ENCODE measurements at regions not wholly inside any gene's neighbourhood (a gene's known extent, or its start where the extent isn't known, plus 50 kb on each side); places are given as distances from the start of the nearest gene placed in this dataset.
A peak's percentile ranks its signal among the peaks of the same experiment; 100 is the strongest.
"Not testable (repeated sequence)": the region's sequence is repeated elsewhere in the genome, so short reads cannot be mapped to it uniquely, and the experiment has no call there.

DNA sequence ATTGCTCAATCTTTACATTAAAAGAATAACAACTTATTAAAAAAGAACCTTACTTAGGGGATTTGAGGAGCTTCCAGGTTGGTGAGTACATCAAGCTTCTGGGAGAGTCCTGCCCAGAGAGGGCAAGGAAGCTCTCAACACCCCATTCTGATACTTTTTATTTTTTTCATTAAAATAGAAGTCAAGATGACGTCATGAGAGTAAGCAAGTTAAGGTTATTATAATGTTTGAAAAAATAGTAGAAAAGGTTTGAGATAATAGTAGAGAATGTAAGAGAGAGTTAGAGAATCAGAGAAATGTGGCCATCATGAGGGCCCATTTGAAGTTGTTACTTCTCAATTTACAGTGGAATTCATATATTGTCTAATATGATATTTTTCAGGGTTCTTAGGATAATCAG is 221.0 kb upstream of the SLC16A7 start:
- DNase-seq (ENCODE audit: low read depth): no peak
- no peak overlapping the region for H3K4me3 ChIP-seq (ENCODE audit: low read depth, low read length)
- TF ChIP-seq, protein P1, sequence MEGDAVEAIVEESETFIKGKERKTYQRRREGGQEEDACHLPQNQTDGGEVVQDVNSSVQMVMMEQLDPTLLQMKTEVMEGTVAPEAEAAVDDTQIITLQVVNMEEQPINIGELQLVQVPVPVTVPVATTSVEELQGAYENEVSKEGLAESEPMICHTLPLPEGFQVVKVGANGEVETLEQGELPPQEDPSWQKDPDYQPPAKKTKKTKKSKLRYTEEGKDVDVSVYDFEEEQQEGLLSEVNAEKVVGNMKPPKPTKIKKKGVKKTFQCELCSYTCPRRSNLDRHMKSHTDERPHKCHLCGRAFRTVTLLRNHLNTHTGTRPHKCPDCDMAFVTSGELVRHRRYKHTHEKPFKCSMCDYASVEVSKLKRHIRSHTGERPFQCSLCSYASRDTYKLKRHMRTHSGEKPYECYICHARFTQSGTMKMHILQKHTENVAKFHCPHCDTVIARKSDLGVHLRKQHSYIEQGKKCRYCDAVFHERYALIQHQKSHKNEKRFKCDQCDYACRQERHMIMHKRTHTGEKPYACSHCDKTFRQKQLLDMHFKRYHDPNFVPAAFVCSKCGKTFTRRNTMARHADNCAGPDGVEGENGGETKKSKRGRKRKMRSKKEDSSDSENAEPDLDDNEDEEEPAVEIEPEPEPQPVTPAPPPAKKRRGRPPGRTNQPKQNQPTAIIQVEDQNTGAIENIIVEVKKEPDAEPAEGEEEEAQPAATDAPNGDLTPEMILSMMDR (IDR thresholded peaks at IDR 0.05; ENCODE audit: insufficient read depth, low read depth, low read length, missing control alignments): no peak

DNA sequence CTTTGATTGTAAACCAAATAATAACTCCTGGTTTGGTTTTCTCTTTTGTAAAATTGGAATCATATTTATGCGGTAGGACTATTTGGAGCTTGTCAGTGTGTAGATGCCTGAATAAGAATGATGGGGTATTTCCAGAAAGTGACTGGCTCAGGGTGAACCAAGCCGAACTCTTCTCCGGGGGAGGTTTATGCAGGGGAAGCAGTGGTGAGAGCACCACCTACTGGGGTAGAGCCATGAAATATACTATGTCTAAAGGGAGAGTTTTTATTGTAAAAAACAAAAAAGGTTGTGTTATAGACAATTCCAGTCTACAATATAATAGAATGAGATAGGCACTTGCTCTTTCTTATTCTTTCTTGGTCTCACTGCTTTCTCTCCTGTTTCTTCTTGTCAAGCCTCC is 222.9 kb upstream of the SLC16A7 start:
- TF ChIP-seq, protein P1 (IDR thresholded peaks at IDR 0.05; ENCODE audit: insufficient read depth, low read depth, low read length, missing control alignments): peak; percentile 4
- peak; percentile 13 for DNase-seq (ENCODE audit: low read depth)
- no peak overlapping the region for H3K4me3 ChIP-seq (ENCODE audit: low read depth, low read length)

DNA sequence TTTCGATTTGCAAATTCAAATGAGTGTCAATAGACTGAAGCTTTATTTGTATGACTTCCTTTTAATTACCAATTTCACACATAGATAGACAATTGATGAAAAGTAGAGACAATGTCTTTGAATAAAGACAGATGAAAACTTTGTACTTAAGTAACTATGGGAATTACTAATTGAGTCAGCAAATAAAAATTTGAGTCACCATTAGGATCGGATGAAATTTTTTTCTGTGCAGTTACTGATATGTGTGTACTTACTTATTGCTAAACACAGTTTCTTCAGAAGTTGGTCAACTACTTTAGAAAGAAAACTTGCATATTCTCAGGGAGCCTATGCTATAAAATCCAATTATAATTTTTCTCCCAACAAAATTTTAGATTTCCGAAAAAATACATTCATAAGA is 224.9 kb upstream of the SLC16A7 start:
- DNase-seq (ENCODE audit: low read depth): no peak
- no peak overlapping the region for H3K4me3 ChIP-seq (ENCODE audit: low read depth, low read length)
- TF ChIP-seq, protein P1 (IDR thresholded peaks at IDR 0.05; ENCODE audit: insufficient read depth, low read depth, low read length, missing control alignments): no peak

DNA sequence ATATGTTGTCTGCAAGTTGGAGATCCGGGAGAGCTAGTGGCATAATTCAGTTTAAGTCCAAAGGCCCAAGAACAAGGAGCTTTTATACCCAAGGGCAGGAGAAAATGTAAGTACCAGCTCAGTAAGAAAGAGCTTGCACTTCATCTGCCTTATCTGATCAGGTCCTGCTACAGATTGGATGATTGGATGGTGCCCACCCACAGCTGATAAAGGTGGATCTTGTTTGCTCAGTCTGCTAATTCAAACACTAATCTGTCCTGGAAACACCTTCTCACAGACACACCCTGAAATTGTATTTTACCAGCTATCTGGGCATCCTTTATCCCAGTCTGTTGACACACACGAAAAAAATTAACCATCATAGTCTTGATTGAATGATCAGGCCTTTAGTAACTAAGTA is 230.7 kb upstream of the SLC16A7 start:
- TF ChIP-seq, protein P1 (IDR thresholded peaks at IDR 0.05; ENCODE audit: insufficient read depth, low read depth, low read length, missing control alignments): no peak
- no peak for DNase-seq (ENCODE audit: low read depth)
- no peak overlapping the region for H3K4me3 ChIP-seq (ENCODE audit: low read depth, low read length)

DNA sequence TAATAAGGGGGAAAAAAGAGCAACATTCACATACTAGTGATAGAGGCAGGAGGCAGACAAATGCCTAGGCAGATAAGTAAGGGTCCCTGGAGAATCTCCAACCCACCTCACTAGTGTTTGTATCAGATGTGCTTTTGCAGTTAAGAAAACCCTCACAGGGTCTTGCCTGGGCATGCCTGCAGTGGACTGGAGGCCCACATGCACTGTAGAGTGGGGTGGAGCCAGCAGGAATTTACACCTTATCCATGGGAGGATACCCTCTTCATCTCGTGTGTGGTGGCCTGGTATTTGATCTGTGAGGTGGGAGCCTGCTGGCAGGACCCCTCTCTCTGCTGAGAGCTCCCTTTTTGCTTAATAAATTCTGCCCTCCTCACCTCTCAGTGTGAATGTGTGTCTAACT is 238.0 kb upstream of the SLC16A7 start:
- TF ChIP-seq, protein P1 (IDR thresholded peaks at IDR 0.05; ENCODE audit: insufficient read depth, low read depth, low read length, missing control alignments): no peak
- DNase-seq (ENCODE audit: low read depth): no peak
- no peak overlapping the region for H3K4me3 ChIP-seq (ENCODE audit: low read depth, low read length)

DNA sequence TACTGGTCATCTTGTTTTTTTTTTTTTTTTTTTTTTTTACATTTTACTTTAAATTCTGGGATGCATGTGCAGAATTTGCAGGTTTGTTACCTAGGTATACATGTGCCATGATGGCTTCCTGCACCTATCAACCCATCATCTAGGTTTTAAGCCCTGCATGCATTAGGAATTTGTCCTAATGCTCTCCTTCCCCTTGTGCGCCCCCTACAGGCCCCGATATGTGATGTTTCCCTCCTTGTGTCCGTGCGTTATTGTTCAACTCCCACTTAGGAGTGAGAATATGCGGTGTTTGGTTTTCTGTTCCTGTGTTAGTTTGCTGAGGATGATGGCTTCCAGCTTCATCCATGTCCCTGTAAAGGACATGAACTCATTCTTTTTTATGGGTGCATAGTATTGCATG is 249.6 kb upstream of the SLC16A7 start:
- peak; percentile 3 for DNase-seq (ENCODE audit: low read depth)
- TF ChIP-seq, protein P1 (IDR thresholded peaks at IDR 0.05; ENCODE audit: insufficient read depth, low read depth, low read length, missing control alignments): peak; percentile 20
- not testable (repeated sequence) for H3K4me3 ChIP-seq (ENCODE audit: low read depth, low read length)

DNA sequence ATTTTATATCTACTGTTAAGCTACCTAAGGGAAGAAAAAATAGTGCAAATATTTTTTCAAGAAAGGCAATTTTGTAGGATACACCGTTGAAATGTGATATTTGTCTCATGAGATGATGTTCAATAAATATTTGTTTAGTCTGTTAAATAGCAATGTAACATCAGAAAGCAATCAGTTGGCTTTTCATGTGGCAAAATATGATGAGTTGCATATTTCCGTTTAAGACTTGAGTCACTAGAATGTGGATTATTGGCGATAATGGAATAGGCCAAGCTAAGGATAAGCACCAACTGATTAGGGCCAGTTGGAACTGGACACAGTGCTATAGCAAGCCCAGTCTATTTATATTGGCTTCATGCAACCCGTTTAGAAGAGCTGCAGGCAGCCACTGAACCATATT is 250.4 kb upstream of the SLC16A7 start:
- TF ChIP-seq, protein P1 (IDR thresholded peaks at IDR 0.05; ENCODE audit: insufficient read depth, low read depth, low read length, missing control alignments): no peak
- no peak for DNase-seq (ENCODE audit: low read depth)
- H3K4me3 ChIP-seq (ENCODE audit: low read depth, low read length): no peak overlapping the region

Data from GM12865 (cell line).